OCI-M1 (cell line): ENCODE measurements at regions not wholly inside any gene's neighbourhood (a gene's known extent, or its start where the extent isn't known, plus 50 kb on each side); places are given as distances from the start of the nearest gene placed in this dataset.

Experiments used
- DNase-seq: peaks from one replicate; lab custom pipeline; 2025; lab: John Stamatoyannopoulos, UW

DNA sequence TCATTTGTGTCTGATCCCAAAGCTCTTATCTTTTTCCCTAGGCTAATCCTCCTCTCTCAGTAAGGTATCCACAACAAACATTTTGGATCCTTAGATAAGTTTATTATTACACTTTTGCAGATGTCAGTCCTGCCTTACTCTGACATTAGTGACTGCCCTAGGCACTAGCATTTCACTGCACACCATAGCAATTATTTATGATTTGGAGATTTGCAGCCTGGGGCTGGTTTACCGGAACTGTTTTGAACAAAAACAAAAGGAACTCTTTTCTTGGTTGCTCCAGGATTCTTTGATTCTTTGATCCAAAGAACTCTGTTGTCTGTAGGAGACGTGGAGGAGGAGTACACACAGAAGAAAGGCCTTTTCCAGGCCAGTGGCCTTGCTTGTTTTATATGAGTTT is 80.4 kb downstream of the EDNRB start:
- no peak for DNase-seq

DNA sequence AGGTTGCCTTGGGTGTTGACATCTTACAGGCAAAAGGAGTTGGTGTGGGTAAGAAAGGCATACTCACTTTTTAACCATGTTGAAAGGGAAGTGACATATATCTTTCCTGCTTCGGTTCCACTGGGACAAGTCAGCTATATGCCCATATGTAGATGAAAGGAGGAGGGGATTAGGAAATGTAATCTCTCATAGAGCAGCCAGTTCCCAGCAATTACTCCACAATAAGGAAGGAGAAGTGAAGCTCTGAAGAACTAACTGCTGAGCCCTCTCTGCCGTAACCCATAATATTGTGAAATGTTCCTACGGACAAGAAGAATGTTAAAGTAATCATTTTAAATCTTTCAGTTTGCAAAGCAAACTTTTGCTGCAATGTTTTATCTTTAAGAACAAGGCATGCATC is 82.2 kb downstream of the EDNRB start:
- peak; percentile 52 for DNase-seq

DNA sequence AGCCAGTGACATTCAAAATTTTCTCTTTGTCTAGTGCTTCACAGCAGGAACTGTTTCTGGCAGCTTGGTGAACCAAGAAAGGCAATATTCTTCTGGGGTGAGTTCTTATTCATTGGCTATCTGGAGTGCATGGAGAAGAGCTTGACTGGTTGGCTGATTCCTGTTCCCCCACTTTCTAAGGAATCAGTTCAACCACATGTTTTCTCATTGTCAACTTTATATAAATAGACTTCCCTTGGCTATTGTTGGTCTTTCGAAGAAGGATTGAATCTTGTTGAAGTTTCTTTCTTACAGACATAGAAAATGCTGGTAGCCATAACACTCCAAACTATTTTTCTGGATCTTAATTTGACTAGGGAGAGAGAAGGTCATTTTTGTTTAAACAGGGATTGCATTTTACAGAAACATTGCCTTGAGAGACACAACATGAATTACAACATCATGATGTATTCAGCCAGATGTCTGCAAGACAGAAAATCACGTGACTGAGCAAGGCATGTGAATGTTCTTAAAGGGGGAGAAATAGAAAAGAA is 85.2 kb downstream of the EDNRB start:
- DNase-seq, result peak; percentile 30

DNA sequence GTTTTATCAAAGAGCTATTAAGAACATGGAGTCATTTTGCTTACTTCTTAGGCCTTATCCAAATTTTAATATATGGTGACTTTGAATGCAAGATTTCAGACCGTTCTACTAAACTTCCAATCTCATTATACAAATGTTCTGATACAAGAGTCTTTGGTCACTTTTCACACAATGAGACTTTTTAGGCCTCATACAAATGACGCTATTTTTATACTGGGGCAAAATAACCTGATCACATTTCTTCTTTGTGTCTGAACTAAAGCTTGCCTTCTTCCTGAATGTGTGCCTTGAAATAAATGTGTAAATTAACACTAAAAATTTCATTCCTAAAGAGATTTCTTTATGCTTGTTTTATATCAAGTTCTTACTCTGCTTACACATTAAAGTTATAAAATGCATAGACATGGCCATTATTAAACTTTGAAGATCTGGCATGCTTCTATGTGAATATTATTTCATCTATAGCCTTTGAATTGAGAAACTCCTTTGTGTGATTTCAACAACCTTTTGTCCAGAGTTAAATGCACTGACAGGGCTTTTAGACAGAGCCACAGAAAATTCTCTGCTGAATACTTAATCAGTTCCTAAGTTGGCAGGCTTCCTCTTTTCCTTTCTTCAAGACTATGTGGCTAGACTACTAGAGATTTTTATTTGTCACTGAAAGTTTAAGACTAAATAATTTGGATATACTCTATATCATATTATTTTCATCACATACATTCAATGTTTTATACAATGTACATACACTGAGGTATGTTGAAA is 86.1 kb downstream of the EDNRB start:
- DNase-seq, result peak; percentile 54

DNA sequence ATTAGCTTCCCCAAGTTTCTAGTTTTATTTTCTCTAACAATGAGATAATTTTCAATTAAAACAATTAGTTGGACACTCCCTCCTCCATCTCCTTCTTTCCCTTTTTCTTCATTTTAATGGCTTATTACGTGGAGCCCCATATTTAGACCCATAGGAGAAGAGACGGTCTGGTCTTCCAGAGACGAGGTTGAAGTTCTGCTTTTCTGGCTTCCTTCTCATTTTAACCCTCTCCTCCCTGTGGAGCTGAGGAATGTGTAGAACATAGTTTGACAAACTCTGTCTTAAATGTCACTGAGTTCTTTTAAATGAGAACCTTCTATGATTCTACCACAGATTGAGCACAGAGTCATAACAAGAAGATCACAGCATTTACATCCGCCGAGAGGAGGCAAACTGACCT is 86.8 kb downstream of the EDNRB start:
- no peak for DNase-seq

DNA sequence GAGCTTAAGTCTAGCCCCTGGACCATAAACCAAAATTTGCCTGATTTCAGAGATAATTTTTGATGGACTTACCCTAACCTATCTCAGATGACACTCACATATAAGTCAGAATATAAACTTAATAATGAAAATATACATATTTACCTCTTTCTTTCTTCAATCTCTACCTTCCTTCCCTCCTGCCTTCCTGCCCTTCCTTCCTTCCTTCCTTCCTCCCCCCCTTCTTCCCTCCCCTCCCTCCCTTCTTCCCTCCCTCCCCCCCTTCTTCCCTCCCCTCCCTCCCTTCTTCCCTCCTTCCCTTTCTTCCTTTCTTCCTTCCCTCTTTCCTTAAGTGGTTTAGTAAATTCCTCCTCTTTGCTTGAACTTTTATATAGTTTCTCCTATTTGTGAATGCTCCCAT is 88.7 kb downstream of the EDNRB start:
- no peak for DNase-seq

DNA sequence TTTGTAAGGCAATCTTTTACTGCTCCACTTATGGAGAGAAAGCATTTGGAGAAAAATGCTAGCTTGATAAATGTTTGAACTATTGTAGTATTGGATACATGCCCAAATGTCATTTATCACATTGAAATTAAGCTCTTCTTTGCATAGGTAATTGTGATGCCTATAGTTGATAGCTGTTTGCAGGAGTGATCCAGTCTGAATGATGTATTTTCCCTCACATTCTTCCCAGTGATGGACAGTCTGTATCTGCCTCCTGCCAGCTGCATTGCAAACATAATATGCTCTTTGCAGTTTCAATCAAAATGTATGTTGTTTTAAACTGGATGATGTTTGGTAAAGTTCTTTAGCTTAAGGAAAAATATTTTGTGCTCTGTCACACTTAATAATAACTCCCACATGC is 89.8 kb downstream of the EDNRB start:
- DNase-seq, result no peak

DNA sequence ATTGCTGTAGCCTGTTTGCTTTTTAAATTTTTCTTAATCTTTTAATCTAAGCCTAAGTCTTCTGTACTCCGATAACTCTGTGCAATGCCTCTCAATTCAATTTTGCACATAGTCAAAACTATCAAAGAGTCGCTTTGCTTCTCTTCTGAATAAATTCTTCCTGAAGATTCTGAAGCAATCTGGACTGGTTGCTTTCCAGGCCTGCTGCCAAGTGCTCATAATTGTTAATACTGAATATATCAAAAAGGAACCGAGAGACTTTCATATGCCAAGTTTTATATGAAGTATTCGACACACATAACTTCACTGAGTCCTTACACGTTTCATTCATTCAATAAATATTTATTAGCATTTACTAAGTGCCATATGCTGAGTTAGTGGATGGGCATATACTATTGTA is 91.3 kb downstream of the EDNRB start:
- DNase-seq, result no peak

DNA sequence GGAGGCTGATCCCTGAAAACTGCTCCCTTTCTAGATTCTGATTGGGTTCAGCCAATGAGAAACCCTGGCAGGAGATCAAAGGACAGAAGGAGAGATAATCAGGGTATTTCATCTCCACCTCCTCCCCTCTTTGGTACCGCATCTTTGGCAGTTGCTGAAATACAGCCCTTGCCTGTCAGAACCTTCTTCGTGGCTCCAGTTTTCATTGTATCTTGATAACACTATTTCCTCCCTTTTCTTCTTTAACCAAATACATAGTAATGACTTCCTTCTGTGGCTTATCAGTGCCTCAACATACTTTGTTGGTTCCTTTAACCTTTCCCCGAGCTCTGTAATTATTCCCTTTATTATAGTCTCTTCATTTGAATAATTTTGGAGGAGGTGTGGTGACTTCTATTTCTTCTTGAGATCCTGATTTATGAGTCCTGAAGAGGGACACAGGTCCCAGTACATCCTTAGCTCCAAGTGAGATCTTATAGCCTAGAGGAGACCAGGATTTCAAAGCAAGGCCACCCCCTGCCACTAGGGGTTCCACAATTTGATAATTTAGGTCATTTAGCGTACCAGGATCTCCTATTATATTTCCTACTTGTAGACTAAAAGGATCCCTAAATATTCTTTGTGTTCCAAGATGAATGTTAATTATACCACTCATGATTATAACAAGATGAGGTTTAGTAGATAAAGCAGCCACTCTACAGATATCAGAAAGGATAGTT is 98.0 kb downstream of the EDNRB start:
- peak; percentile 83 for DNase-seq

DNA sequence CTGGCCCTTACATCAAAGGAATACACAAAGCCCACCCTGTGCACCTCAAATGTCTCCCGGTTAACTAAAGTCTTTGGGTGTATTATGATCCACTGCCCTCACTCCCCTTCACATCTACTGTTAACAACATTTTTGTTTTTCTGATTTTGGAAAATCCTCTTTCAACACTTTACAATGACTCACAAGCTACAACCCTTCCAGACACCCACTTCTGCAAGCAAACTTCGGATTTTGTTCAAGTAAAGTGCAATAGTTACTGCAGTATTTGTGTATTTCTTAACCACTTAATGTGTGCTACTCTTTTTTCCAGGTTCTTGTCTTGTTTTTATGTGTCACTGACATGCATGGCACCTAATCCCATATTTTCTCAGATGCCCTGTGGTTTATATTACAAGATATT is 101.1 kb downstream of the EDNRB start:
- DNase-seq, result no peak

DNA sequence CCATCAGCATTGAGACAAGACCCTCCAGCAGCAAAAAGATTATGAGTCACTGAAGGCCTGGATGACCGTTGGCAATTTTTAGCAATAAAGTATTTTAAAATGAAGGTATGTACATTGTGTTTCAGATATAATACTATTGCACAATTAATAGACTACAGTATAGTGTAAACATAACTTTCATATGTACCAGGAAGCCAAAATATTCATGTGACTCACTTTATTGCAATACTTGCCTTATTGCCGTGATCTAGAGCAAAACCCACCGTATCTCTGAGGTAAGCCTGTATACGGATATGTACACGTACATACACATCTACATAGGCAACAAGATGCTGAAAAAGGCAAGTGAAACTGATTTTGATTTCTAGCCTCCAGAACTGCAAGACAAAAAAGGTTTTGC is 103.3 kb downstream of the EDNRB start:
- no peak for DNase-seq
